NCI-H345 (cell line): ENCODE measurements at regions not wholly inside any gene's neighbourhood (a gene's known extent, or its start where the extent isn't known, plus 50 kb on each side); places are given as distances from the start of the nearest gene placed in this dataset.
"Not testable (repeated sequence)": the region's sequence is repeated elsewhere in the genome, so short reads cannot be mapped to it uniquely, and the experiment has no call there.

Source experiments
- DNase-seq: peaks from one replicate; lab custom pipeline; 2025; lab: John Stamatoyannopoulos, UW

- DNase-seq: no peak
Observed at GRCh38 chr1:55781003-55781402, 565.8 kb upstream of the USP24 start.

GRCh38 chr1:55777545-55777944 is 562.4 kb upstream of the USP24 start:
- no peak for DNase-seq

- DNase-seq: no peak
Observed at GRCh38 chr1:55775007-55775406, 559.8 kb upstream of the USP24 start.

GRCh38 chr1:55774446-55774845 is 559.3 kb upstream of the USP24 start:
- no peak for DNase-seq

- DNase-seq: no peak
Observed at GRCh38 chr1:55773211-55773940, 558.2 kb upstream of the USP24 start.

GRCh38 chr1:55768327-55768952 is 553.3 kb upstream of the USP24 start:
- DNase-seq: no peak

- DNase-seq: no peak
Observed at GRCh38 chr1:55767171-55767570, 552.0 kb upstream of the USP24 start.

- DNase-seq: not testable (repeated sequence)
Observed at GRCh38 chr1:55765505-55765904, 550.3 kb upstream of the USP24 start.

- DNase-seq: no peak
Observed at GRCh38 chr1:55751776-55752175, 536.6 kb upstream of the USP24 start.

- DNase-seq: no peak
Observed at GRCh38 chr1:55750628-55750995, 535.4 kb upstream of the USP24 start.

- no peak for DNase-seq
Observed at GRCh38 chr1:55749975-55750627, 534.9 kb upstream of the USP24 start.

GRCh38 chr1:55747408-55747841 is 532.3 kb upstream of the USP24 start:
- no peak for DNase-seq

GRCh38 chr1:55746710-55747109 is 531.5 kb upstream of the USP24 start:
- DNase-seq: no peak

- DNase-seq: no peak
Observed at GRCh38 chr1:55741516-55741915, 526.4 kb upstream of the USP24 start.

- DNase-seq: no peak
Observed at GRCh38 chr1:55735106-55735505, 519.9 kb upstream of the USP24 start.

GRCh38 chr1:55726994-55727393 is 511.8 kb upstream of the USP24 start:
- DNase-seq: no peak

- no peak for DNase-seq
Observed at GRCh38 chr1:55725378-55725777, 510.2 kb upstream of the USP24 start.

GRCh38 chr1:55724551-55725325 is 509.6 kb upstream of the USP24 start:
- DNase-seq: no peak

- DNase-seq: no peak
Observed at GRCh38 chr1:55723001-55723400, 507.8 kb upstream of the USP24 start.

- DNase-seq: no peak
Observed at GRCh38 chr1:55720261-55720660, 505.1 kb upstream of the USP24 start.

- no peak for DNase-seq
Observed at GRCh38 chr1:55718758-55719671, 503.9 kb upstream of the USP24 start.
